GM23338 (cell line): ENCODE measurements at regions not wholly inside any gene's neighbourhood (a gene's known extent, or its start where the extent isn't known, plus 50 kb on each side); places are given as distances from the start of the nearest gene placed in this dataset.

Source experiments
- ATAC-seq: fragments of 200-7000 bp; cut with Tn5 transposase; 3 replicates; pipeline ENCODE4 v1.9.1; 2020
- DNase-seq: peaks from one replicate; pipeline ENCODE4 v3.0.0-alpha.2; 2015; ENCODE audit warnings: low spot score
- H2AFZ ChIP-seq: fragments of 200-600 bp; sonication (generic); 2 replicates; pipeline ENCODE4 v1.8.0; 2016; ENCODE audit warnings: antibody characterized with exemption, mild to moderate bottlenecking, moderate library complexity
- H3F3A ChIP-seq: fragments of 200-600 bp; sonication (generic); replicated peaks from 2 replicates; pipeline ENCODE4 v1.8.0; 2017; ENCODE audit warnings: antibody characterized with exemption, mixed run types, low read depth
- H3K27ac ChIP-seq: fragments of 200-600 bp; sonication (generic); 2 replicates; pipeline ENCODE4 v1.6.1; 2016; ENCODE audit warnings: low read depth
- H3K27me3 ChIP-seq: fragments of 200-600 bp; sonication (generic); 2 replicates; pipeline ENCODE4 v1.8.0; 2016; ENCODE audit warnings: mild to moderate bottlenecking, mixed run types, moderate library complexity; ENCODE audit not compliant: insufficient read depth
- H3K36me3 ChIP-seq: fragments of 200-600 bp; sonication (generic); 2 replicates; pipeline ENCODE4 v1.8.0; 2016; ENCODE audit warnings: mild to moderate bottlenecking; ENCODE audit not compliant: insufficient read depth
- H3K4me1 ChIP-seq: fragments of 200-600 bp; sonication (generic); 2 replicates; pipeline ENCODE4 v1.8.0; 2016; ENCODE audit warnings: mild to moderate bottlenecking, moderate library complexity; ENCODE audit not compliant: insufficient read depth
- H3K4me2 ChIP-seq: fragments of 200-600 bp; sonication (generic); 2 replicates; pipeline ENCODE4 v1.7.1; 2017; ENCODE audit warnings: mixed run types
- H3K4me3 ChIP-seq: fragments of 200-600 bp; sonication (generic); 2 replicates; pipeline ENCODE4 v1.6.1; 2016; ENCODE audit warnings: mixed run types
- H3K79me2 ChIP-seq: fragments of 200-600 bp; sonication (generic); replicated peaks from 2 replicates; pipeline ENCODE4 v1.8.0; 2017; ENCODE audit warnings: mild to moderate bottlenecking; ENCODE audit not compliant: insufficient read depth
- H3K9me2 ChIP-seq: fragments of 200-600 bp; sonication (generic); 2 replicates; pipeline ENCODE4 v1.8.0; 2017; ENCODE audit not compliant: insufficient read depth
- H4K20me1 ChIP-seq: fragments of 200-600 bp; sonication (generic); replicated peaks from 2 replicates; pipeline ENCODE4 v1.8.0; 2017; ENCODE audit warnings: mild to moderate bottlenecking; ENCODE audit not compliant: insufficient read depth
- H3K27ac Mint-ChIP-seq: 2 replicates; pipeline ENCODE4 v1.8.0; 2020; ENCODE audit warnings: inconsistent platforms, mild to moderate bottlenecking, moderate library complexity, mixed read lengths
- H3K27me3 Mint-ChIP-seq: 3 replicates; pipeline ENCODE4 v1.8.0; 2022; ENCODE audit warnings: low read depth, mild to moderate bottlenecking, moderate library complexity, mixed read lengths, inconsistent platforms; ENCODE audit not compliant: insufficient read depth, poor library complexity
- H3K36me3 Mint-ChIP-seq: 3 replicates; pipeline ENCODE4 v1.8.0; 2021; ENCODE audit warnings: low read depth, mild to moderate bottlenecking, inconsistent platforms, moderate library complexity, mixed read lengths
- H3K4me1 Mint-ChIP-seq: 3 replicates; pipeline ENCODE4 v1.8.0; 2020; ENCODE audit warnings: mild to moderate bottlenecking, inconsistent platforms, mixed read lengths
- H3K4me3 Mint-ChIP-seq: 3 replicates; pipeline ENCODE4 v1.8.0; 2021; ENCODE audit warnings: moderate library complexity, mild to moderate bottlenecking, inconsistent platforms, mixed read lengths
- H3K9me3 Mint-ChIP-seq: 3 replicates; pipeline ENCODE4 v1.8.0; 2020; ENCODE audit warnings: moderate library complexity, mild to moderate bottlenecking, inconsistent platforms, mixed read lengths
- CREB1 ChIP-seq: fragments of 250-450 bp; sonication (Bioruptor Pico); IDR thresholded peaks from 2 replicates; pipeline ENCODE4 v1.5.0; 2020; ENCODE audit warnings: low read depth, mild to moderate bottlenecking, moderate library complexity
- CTCF ChIP-seq, 2 experiments: fragments of 200-600 bp in 1 of 2; sonication (generic) in 1 of 2; conservative IDR thresholded peaks; 2 replicates each; pipeline versions ENCODE4 v1.5.1 to v1.6.1; 2016 to 2017; ENCODE audit warnings: antibody characterized with exemption in 2 of 2, low read depth in 2 of 2, mild to moderate bottlenecking in 2 of 2, moderate library complexity in 1 of 2
- ETS1 ChIP-seq: IDR thresholded peaks from 2 replicates; pipeline ENCODE4 v1.6.1; 2016; ENCODE audit warnings: antibody characterized with exemption
- EZH2 ChIP-seq: fragments of 200-600 bp; sonication (generic); IDR thresholded peaks from one replicate; pipeline ENCODE4 v1.8.0; 2017; ENCODE audit warnings: antibody characterized with exemption, mild to moderate bottlenecking, low read depth; ENCODE audit not compliant: unreplicated experiment
- EZH2phosphoT487 ChIP-seq: fragments of 200-600 bp; sonication (generic); IDR thresholded peaks from one replicate; pipeline ENCODE4 v1.8.1; 2018; ENCODE audit warnings: antibody characterized with exemption; ENCODE audit not compliant: unreplicated experiment
- JUNB ChIP-seq: IDR thresholded peaks from one replicate; pipeline ENCODE4 v1.6.1; 2016; ENCODE audit warnings: antibody characterized with exemption; ENCODE audit not compliant: unreplicated experiment
- NANOG ChIP-seq: IDR thresholded peaks from 2 replicates; pipeline ENCODE4 v1.6.1; 2016; ENCODE audit warnings: antibody characterized with exemption, borderline replicate concordance
- POLR2AphosphoS5 ChIP-seq: IDR thresholded peaks from 2 replicates; pipeline ENCODE4 v1.6.1; 2016; ENCODE audit warnings: antibody characterized with exemption, low read depth
- REST ChIP-seq: IDR thresholded peaks from one replicate; pipeline ENCODE4 v1.6.1; 2018; ENCODE audit warnings: antibody characterized with exemption; ENCODE audit not compliant: unreplicated experiment
- STAT1 ChIP-seq: IDR thresholded peaks from one replicate; pipeline ENCODE4 v1.6.1; 2016; ENCODE audit warnings: antibody characterized with exemption; ENCODE audit not compliant: unreplicated experiment
- ZNF114 ChIP-seq: fragments of 250-450 bp; sonication (Bioruptor Pico); IDR thresholded peaks from 2 replicates; pipeline ENCODE4 v1.5.0; 2020; ENCODE audit warnings: mild to moderate bottlenecking, moderate library complexity
- ZNF331 ChIP-seq: fragments of 250-450 bp; sonication (Bioruptor Pico); IDR thresholded peaks from 2 replicates; pipeline ENCODE4 v1.5.0; 2020; ENCODE audit warnings: low read depth, mild to moderate bottlenecking, moderate library complexity
- ZNF462 ChIP-seq: fragments of 250-450 bp; sonication (Bioruptor Pico); IDR thresholded peaks from 2 replicates; pipeline ENCODE4 v1.5.0; 2020; ENCODE audit warnings: mild to moderate bottlenecking, moderate library complexity

GRCh38 chr11:34728609-34729008 lies 107.7 kb downstream of the EHF start:
- Histone ChIP-seq H3K36me3 (no peaks in the 10 kb centered on the region), H3K9me2 (no peaks in the 10 kb centered on the region), H3K79me2 (no peaks in the 10 kb centered on the region), H3K4me1 (no peaks in the 10 kb centered on the region), H3K27ac (no peak overlapping the region), H3K4me3 (no peak overlapping the region), H3F3A (no peaks in the 10 kb centered on the region), H3K27me3 (no peaks in the 10 kb centered on the region), H3K4me2 (no peak overlapping the region), H2AFZ (no peak overlapping the region), H4K20me1 (0 out of 2 replicates have a peak, but pooled peaks cover 5% of the 10 kb centered on the region)
- H3K4me1 Mint-ChIP-seq: no peaks in the 10 kb centered on the region
- ATAC-seq (no peak), DNase-seq (no peak)
- H3K27me3 Mint-ChIP-seq: no peaks in the 10 kb centered on the region
- H3K36me3 Mint-ChIP-seq: peaks cover 5% of the 10 kb centered on the region; the same call in 1 of the 3 replicates
- TF ChIP-seq NANOG (no peak), REST (no peak), CREB1 (CRISPR knock-in tag) (no peak), CTCF (conservative IDR thresholded peaks at IDR 0.05; ENCODE audit: low read depth in 2 of 2) (no peak), POLR2AphosphoS5 (no peak), ETS1 (no peak), EZH2phosphoT487 (no peak), ZNF462 (CRISPR knock-in tag) (no peak), ZNF331 (CRISPR knock-in tag) (no peak), JUNB (no peak), EZH2 (no peak), ZNF114 (no peak), STAT1 (no peak)
- H3K4me3 Mint-ChIP-seq: no peak overlapping the region
- no peak overlapping the region for H3K27ac Mint-ChIP-seq
- no peaks in the 10 kb centered on the region for H3K9me3 Mint-ChIP-seq
